GM18873 (cell line): ENCODE measurements at regions not wholly inside any gene's neighbourhood (a gene's known extent, or its start where the extent isn't known, plus 50 kb on each side); places are given as distances from the start of the nearest gene placed in this dataset.
"Not testable (repeated sequence)": the region's sequence is repeated elsewhere in the genome, so short reads cannot be mapped to it uniquely, and the experiment has no call there.

Experiments used
- ATAC-seq: cut with Tn5 transposase; IDR thresholded peaks from one replicate; pipeline ENCODE4 v1.9.1; 2021; ENCODE audit warnings: mild to moderate bottlenecking, moderate library complexity, moderate number of reproducible peaks; ENCODE audit not compliant: unreplicated experiment, low FRiP score

DNA sequence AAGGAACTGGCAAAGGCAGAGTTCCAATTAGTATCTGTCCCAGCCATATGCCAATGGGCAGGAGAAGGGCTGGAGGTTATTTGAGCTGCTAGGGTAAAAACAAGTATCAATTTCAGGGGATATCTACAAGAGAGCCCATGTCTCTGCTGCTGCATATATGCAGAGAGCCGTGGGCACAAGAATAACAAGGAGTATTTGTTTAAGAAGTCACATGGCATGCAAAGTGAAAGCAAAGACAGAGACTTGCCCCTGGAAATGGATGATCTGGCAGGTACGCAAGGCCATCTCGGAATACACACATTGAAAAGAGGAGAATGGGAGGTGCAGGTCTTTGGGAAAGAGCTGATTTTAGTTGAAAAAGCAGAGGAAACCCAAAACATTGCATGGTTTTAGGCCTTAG is 170.6 kb downstream of the EVA1A start:
- ATAC-seq = no peak

DNA sequence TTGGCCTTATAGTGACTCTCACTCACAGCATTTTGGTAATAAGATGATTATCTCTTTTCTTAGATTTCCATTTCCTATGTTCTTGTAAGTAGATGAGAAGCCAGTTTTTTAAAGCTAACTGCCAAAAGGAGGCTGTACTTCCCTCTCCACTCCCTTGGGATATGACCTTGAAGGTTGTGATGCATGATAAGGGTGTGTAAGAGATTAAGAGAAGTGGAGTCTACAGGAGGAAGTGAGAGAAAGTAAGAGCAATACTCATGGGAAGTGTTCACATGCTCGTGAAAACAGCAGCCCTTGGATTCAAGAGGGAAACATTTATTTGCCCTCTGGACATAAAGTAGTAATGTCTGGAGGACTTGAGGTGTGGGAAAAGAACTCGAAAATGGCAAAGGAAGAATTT is 171.5 kb downstream of the EVA1A start:
- no peak for ATAC-seq

DNA sequence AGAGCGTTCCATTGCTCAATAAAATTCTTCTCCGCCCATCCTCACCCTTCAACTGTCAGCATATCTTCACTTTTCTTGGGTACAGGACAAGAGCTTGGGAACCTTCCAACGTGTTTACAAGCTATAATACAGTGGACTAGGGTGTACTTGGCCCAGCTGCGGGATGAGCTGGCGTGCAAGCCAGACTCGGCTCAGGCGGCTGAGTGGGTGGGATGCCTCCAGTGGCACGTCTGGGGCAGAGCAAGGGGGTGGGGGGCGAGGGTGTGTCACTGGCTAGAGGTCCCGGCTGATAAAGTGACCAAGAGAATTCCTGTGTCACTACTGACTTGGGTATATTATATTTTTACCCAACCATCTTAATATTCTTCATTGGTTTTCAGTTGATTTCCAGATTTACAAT is 179.7 kb downstream of the EVA1A start:
- ATAC-seq = no peak

DNA sequence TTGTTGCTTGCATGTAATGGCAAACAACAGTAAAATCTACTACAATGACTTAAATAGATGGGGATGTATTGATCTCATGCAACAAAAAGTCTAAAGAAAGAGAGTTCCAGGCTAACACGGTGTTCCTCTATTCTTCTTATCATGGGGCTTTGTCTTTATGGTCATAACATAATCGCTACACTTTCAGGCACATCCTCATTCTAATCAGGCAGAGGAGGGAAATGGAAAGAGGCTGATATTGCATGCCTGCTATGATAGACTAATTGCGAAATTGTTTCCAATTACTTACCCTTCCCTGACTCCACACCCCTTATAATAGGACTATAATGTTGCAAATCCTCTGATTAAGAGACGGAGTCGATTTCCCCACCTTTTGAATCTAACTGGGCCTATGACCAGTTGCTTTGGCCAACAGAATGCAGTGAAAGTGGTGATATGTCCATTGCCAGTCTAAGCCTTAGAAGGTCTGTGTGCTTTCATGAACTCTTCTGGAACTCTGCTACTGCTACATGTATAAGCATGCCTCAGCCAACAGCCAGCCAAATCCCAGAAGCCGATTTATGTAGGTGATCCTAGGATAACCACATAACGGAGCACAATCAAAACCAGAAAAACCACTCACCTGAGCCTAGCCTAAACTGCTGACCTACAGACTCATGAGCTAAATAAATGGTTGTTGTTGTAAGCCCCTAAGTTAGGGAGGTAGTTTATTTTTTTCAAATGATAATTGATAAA is 180.3 kb upstream of the TACR1 start:
- ATAC-seq = no peak

DNA sequence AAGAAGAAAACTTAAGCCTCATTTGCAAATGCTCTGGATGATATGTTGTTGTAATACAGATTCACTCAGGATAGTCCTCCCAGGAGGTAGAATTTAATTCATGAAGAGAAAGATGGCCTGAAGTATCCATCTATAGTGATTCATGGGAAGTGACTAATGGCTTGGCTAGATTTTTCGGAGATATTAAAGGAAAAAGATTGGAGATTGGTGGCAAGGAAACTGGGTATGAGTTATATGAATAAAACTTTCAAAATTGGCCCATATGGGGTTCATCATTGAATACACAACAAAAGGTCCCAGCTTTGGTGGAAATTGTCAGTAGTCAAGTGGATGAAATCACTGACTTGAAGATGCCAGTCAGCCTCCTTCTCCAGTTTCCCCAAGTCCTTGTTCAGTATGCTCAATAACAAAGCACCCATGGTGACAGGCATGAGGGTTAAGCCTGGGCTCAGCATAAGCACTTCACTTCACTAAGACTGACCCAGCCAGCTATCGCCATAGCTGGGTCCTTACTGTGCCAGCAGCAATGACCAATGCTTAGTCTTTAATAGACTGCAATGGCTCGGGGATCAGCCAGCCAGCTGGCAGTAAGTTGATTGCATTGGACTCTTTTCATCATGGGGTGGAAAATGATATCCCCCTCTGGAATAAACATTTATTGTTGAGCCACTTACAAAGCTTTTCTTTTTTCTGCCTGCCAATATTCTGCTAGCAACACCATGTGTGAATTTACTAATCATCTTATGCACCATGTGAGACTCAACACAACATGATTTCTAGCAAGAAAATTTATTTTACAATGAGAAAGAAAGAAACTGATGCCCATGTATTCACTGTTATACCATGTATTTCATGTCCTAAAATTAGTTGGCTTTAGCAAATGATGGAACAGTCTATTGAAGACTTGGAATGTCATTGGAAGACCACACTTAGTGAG is 176.6 kb upstream of the TACR1 start:
- ATAC-seq = no peak

DNA sequence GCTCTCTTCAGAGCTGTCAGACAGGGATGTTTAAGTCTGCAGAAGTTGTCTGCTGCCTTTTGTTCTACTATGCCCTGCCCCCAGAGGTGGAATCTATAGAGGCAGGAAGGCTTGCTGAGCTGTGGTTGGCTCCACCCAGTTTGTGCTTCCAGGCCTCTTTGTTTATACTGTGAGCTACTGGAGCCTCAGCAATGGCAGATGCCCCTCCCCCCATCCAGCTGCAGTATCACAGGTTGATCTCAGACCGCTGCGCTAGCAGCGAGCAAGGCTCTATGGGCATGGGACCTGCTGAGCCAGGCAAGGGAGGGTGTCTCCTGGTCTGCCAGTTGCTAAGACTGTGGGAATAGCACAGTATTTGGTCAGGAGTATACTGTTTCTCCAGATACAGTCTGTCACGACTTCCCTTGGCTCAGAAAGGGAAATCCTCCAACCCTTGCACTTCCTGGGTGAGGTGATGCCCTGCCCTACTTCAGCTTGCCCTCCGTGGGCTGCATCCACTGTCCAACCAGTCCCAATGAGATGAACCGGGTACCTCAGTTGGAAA is 175.2 kb upstream of the TACR1 start:
- not testable (repeated sequence) for ATAC-seq

DNA sequence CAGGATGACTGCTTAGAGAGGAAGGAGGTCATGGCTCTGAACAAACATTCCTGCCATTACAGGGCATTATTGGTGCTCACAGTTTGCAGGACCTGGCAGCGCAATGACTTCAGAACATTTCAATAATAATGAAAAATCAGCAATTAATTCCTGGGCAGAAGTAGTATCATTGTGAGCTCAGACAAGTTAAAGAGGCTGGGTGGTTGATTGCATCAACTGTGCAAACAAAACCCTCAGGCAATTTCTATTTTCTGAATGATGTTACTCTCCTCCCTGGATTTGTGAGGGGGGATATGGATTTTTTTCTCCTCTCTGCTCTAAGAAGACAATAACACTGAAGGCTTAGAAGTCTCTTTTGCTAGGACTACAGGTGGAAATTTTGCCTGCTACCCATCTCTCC is 168.1 kb upstream of the TACR1 start:
- ATAC-seq = no peak

DNA sequence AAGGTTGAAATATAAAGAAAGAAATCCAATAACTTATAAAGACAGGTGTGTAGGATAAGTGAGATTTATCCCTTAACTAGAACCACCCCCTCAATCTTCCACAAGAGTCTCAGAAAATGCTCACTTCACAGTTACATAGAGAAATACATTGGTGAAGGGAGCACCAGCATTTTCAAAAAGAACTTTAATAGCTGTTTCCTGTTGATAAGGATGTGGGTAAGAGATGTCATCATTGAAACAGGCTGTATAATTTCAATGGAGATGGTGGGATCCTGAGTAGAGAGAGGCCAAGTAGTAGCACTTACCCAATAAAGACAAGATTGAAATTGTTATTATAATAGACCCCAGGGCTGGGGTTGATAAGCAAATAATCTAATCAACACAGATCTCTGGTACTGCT is 162.2 kb upstream of the TACR1 start:
- ATAC-seq = no peak

DNA sequence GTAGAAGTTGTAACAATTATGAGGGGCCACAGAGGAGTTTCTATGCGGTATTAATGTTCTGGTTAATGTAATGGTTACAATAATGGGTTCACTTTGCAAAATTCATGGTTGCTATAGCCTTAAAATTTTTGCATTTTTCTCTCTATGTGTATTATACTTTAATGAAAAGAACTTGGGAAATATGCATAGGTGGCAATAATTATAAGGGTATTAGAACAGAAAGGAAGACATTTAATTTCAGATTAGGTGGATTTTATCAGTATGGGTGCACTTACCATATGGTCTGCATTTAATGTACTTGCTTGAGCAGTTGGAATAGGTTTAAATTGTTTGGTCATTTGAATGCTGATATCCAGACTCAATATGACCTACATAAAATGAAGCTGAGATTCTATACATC is 161.6 kb upstream of the TACR1 start:
- ATAC-seq = no peak

DNA sequence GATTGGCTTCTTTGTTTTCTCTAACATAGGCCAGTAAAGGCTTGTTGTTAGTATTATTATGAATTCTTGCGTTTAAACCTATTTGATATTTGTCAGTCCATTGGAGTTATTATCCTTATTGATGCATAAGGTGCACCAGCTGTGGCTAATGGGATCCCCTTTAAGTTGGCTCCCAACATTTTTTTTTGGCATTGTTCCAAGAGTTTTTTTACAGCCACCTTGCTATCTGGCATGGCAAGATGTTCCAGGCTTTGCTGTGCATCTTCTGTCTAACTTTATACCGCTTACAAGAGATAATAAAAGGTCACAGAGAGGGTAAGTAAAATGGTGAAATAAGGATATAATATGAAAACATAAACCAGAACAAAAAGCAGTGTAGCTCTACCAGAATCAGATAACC is 157.5 kb upstream of the TACR1 start:
- ATAC-seq = no peak

DNA sequence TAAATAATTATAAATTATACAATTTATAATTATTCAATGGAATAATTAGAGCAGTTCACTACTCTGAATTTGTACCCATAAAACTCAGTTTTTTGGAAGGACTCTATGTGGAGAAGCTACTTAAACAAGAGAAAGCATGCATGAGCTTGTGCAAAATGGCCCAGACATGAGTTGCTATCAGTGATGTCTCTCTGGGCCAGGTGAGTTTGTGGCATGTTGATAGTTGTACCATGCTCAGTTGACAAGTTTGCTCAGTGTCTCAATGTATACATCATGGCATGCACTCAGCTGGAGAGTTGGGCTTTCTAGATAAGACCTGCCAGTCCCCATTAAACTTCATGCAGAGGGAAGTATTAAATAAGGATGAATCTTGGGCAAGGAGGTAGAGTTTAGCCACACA is 153.8 kb upstream of the TACR1 start:
- ATAC-seq = no peak

DNA sequence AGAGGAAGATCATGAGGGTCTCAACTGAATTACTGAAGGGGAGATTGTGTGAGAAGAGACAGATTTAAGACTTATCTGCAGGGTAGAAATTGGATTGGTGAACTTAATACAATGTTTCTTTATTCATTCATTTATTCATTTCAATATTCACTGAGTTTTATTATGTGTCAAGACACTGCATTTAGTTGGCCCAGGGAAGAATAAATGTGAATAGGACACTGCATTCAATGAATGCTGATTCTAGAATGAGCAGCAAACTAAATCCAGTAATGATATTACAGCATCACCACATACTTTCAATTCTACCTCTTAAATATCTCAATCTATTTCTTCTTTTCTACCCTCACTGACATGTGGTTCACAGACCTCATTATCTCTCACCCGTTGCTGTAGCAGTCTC is 149.0 kb upstream of the TACR1 start:
- ATAC-seq = no peak

DNA sequence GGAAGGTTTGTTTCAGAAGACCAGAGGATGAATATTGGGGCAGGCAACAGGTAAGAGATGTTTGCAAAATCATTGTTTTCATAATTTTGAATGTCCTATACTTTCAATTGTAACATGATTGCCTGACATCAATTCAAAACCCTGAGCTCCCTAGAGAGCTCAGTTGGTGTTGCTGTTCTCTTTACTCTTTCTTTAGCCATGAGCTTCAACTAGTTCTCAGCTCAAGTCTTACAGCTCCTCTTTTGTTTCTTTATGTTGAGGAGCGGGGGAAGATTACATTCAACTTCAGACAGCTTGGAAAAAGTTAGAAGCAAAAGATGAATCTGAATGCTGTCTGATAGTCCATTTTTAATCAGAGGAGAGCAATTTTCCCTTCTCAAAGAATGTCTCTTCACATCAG is 144.8 kb upstream of the TACR1 start:
- no peak for ATAC-seq

DNA sequence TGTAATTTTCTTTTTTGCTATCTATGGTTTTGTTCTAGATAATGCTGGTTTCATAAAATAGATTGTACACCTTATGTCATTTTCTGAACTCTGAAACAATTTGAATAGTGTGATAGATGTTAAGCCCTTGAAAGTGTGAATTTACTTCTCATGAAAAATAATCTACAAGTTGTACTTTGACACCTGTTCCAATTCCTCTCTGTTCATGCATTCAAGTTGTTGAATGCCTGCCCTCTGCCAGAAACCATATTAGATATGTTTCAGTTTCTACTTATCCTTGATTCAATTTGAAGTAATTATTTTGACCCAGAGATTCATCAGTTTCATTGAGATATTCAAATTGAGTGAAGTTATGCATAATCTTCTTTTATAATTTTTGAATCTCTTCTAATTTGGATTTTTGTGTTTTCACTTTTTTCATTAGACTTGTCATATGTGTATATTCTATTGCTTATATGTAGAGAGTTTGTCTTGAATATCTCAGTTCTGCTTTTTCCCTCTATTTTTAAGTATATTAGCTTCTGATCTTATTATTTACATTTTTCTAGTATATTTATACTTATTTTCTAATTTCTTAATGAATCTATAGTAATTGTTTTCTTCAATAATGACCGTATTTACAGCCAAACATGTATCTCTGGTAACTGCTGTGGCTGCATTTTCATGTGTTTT is 143.3 kb upstream of the TACR1 start:
- ATAC-seq = no peak

DNA sequence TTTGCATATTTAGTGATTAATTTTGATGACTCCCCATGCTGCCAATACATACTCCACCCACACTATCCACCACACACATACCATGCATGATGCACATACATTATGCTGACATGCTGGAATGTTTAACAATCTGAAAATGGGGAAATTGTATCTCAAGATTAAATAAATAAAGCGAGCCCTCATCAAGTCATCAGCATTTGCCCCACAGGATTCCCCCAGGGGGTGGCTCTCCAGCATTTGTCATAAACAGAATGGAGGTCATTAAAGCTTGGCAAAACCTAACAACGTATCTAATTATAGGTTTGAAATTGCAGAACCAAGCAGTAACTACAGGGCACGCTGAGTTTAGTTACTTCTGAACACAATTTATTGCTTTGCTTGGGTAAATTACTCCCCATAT is 141.2 kb upstream of the TACR1 start:
- no peak for ATAC-seq

DNA sequence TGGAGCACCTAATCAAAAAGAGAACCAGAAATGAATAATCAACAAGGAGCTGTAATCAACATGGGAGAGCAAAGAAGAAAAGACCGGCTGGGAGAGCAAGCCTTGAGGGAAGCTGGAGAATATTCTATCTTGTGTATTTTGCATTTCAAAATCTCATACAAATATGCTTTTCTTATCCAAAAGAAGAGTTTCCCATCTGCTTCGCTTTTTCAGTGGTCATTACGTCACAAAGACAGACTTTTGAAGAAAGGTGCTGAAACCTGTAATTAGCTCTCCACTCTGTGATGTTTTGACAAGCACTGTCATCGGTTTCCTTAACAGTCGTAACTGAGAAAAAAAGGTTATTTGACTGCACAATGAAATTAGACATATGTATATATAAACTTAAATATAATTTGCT is 139.1 kb upstream of the TACR1 start:
- no peak for ATAC-seq

DNA sequence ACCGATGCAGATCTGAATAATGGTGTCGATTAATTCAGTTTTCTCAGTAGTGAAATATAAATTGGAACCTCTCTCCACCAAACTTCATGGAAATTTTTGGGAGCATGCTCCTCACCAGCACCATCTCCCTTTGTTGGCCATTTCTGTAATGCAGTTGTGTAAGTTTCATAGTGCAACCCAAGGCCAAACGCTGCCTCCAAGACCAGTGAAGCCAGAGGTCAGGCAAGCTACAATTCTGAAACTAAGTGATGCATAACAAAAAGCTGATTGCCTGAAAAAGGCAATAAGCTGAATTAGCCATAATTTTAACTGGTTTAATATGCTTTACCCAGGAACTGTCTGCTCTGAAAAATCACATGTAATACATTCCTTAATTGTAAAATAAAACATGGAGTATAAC is 138.3 kb upstream of the TACR1 start:
- no peak for ATAC-seq

DNA sequence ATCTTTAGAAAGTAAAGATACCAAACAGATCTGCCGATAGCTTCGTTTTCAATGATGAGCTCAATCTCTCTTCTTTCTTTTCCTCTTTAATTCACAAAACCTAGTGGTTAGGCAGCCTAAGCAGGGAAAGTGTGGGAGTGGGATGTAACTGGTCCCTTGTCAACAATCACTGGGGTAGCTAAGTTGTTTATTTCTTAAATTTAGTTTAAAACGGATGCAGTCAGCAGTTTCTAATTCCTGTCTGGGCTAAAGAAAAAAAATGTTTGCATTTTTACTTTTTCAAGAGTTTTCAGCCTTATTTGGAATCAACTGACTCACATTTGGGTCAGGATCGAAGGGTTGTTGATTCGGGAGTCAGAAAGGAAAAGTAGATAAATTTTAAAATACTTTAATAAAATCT is 137.7 kb upstream of the TACR1 start:
- no peak for ATAC-seq

DNA sequence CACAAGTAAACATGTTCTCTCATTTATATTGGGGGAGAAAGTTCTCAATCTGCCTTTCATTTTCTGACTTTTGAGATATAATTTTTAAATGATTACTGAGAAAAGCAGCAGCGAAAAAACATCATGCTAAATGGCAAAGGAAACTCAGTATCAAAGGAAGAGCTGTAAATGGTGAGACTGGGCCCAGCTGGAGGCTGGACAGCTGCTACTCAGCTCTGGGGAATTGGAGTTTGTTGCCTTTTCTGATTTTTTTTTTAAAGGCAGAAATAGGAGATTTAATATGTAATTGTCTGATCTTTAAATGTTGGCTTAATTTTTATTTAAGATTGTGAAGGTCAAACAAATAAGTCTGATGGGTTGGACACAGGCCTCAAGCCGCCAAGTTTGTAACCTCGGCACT is 137.1 kb upstream of the TACR1 start:
- ATAC-seq = no peak

DNA sequence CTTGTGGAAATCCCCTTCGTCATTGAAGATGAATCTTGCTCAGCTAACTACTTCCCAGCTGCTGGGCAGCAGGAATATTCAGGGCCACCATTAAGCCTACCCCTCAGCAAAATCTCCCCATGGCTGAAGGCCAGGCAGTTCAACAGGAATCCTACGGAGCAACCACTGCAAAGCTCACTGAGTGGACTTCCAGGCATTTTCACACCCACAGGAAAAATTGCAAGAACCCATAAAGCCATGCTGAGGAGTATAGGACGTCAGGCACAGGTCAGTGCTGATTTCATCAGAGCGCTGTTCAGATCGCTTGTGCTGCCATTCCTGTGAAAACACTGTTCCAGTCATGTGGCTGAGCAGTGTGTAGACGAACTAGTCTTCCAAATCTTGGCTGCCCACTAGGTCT is 134.8 kb upstream of the TACR1 start:
- ATAC-seq = no peak

DNA sequence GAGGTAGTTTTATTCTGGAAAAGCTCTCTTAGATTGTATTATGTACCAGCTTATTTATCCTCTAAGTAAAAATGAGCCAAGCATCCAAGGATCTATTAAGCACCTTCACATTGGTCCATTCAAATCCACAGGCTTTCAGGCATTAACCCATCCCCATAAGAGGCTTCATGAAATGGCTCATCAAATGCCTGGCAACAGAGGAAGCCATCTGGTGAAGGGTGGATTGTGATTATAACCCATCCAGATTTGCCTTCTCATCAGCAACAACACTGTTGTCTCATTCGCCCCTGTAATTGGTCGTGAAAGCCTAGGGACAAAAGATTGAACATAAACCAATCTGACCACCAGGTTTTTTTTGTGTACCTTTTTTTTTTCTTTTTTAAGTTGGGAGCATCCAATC is 134.3 kb upstream of the TACR1 start:
- no peak for ATAC-seq
